Left ventricle myocardium inferior (tissue), 1 donor: ENCODE measurements at regions not wholly inside any gene's neighbourhood (a gene's known extent, or its start where the extent isn't known, plus 50 kb on each side); places are given as distances from the start of the nearest gene placed in this dataset.

Experiments used
- DNase-seq: peaks from one replicate; pipeline ENCODE4 v3.0.0-alpha.2; 2020
- H3K27ac ChIP-seq: fragments of 200-600 bp; replicated peaks from 2 replicates; pipeline ENCODE4 v1.8.0; 2021
- H3K27me3 ChIP-seq: fragments of 200-600 bp; 2 replicates; pipeline ENCODE4 v1.8.0; 2021; ENCODE audit warnings: low read depth
- H3K36me3 ChIP-seq: fragments of 200-600 bp; 2 replicates; pipeline ENCODE4 v1.8.0; 2021
- H3K4me1 ChIP-seq: fragments of 200-600 bp; 2 replicates; pipeline ENCODE4 v1.8.0; 2021
- H3K4me3 ChIP-seq: fragments of 200-600 bp; 2 replicates; pipeline ENCODE4 v1.8.0; 2021; ENCODE audit warnings: mild to moderate bottlenecking, moderate library complexity
- H3K9me3 ChIP-seq: fragments of 200-600 bp; replicated peaks from 2 replicates; pipeline ENCODE4 v1.8.0; 2021
- CTCF ChIP-seq: fragments of 200-600 bp; IDR thresholded peaks from 2 replicates; pipeline ENCODE4 v1.8.0; 2021; ENCODE audit warnings: antibody characterized with exemption, mild to moderate bottlenecking, borderline replicate concordance
- intact Hi-C: fragments of 100-400 bp; cut with micrococcal nuclease; formaldehyde crosslinking; loops from one replicate; pipeline ENCODE4 v1.11.0; 2022
- donor health status: DM: no; HTN: yes; CAD: no; lungs with severe emphysema.

- DNase-seq = no peak
- no peak overlapping the region for H3K27ac ChIP-seq
- no peak for TF ChIP-seq CTCF
- no peaks in the 10 kb centered on the region for H3K36me3 ChIP-seq
- H3K4me3 ChIP-seq = no peak overlapping the region
- H3K9me3 ChIP-seq = peaks cover 66% of the 10 kb centered on the region
- intact Hi-C loops = no loop called here
- no peaks in the 10 kb centered on the region for H3K4me1 ChIP-seq
- H3K27me3 ChIP-seq = no peaks in the 10 kb centered on the region
These were observed 567.2 kb downstream of the DNAJB9 start for GRCh38 chr7:109136893-109137292.

GRCh38 chr7:109154748-109155147 lies 585.1 kb downstream of the DNAJB9 start:
- TF ChIP-seq CTCF = no peak
- peaks cover 19% of the 10 kb centered on the region for H3K9me3 ChIP-seq
- no peaks in the 10 kb centered on the region for H3K4me1 ChIP-seq
- DNase-seq = no peak
- H3K27me3 ChIP-seq = no peaks in the 10 kb centered on the region
- no peak overlapping the region for H3K27ac ChIP-seq
- no peak overlapping the region for H3K4me3 ChIP-seq
- H3K36me3 ChIP-seq = no peaks in the 10 kb centered on the region
- intact Hi-C loops = no loop called here

- DNase-seq = no peak
- TF ChIP-seq CTCF = no peak
- Histone ChIP-seq H3K4me3 (no peak overlapping the region), H3K9me3 (peaks cover 3% of the 10 kb centered on the region), H3K4me1 (no peaks in the 10 kb centered on the region), H3K27ac (no peak overlapping the region), H3K36me3 (no peaks in the 10 kb centered on the region), H3K27me3 (no peaks in the 10 kb centered on the region)
- intact Hi-C loops = no loop called here
These were observed 588.6 kb downstream of the DNAJB9 start for GRCh38 chr7:109158246-109158645.

- intact Hi-C loops = no loop called here
- no peaks in the 10 kb centered on the region for H3K4me1 ChIP-seq
- no peak for DNase-seq
- no peak overlapping the region for H3K4me3 ChIP-seq
- no peaks in the 10 kb centered on the region for H3K27me3 ChIP-seq
- H3K9me3 ChIP-seq = peaks cover 11% of the 10 kb centered on the region
- TF ChIP-seq CTCF = no peak
- H3K27ac ChIP-seq = no peak overlapping the region
- H3K36me3 ChIP-seq = no peaks in the 10 kb centered on the region
These were observed 607.0 kb downstream of the DNAJB9 start for GRCh38 chr7:109176661-109177060.

GRCh38 chr7:109178342-109178741 lies 608.7 kb downstream of the DNAJB9 start:
- no peaks in the 10 kb centered on the region for H3K36me3 ChIP-seq
- no peak overlapping the region for H3K27ac ChIP-seq
- no peaks in the 10 kb centered on the region for H3K4me1 ChIP-seq
- H3K27me3 ChIP-seq = no peaks in the 10 kb centered on the region
- intact Hi-C loops = no loop called here
- TF ChIP-seq CTCF = no peak
- H3K4me3 ChIP-seq = no peak overlapping the region
- DNase-seq = no peak
- H3K9me3 ChIP-seq = peaks cover 27% of the 10 kb centered on the region

- H3K4me1 ChIP-seq = no peaks in the 10 kb centered on the region
- H3K4me3 ChIP-seq = no peak overlapping the region
- TF ChIP-seq CTCF = no peak
- intact Hi-C loops = no loop called here
- DNase-seq = no peak
- no peaks in the 10 kb centered on the region for H3K36me3 ChIP-seq
- no peaks in the 10 kb centered on the region for H3K27me3 ChIP-seq
- no peak overlapping the region for H3K27ac ChIP-seq
- peaks cover 27% of the 10 kb centered on the region for H3K9me3 ChIP-seq
These were observed 609.9 kb downstream of the DNAJB9 start for GRCh38 chr7:109179601-109180000.
